OCI-LY7 (cell line): ENCODE measurements at regions not wholly inside any gene's neighbourhood (a gene's known extent, or its start where the extent isn't known, plus 50 kb on each side); places are given as distances from the start of the nearest gene placed in this dataset.
A peak's percentile ranks its signal among the peaks of the same experiment; 100 is the strongest.

Experiments used
- BruUV-seq: library from RNA; stranded (reverse); fragments of 400-500 nt; replicated peaks from 2 replicates; lab custom pipeline; 2021; lab: Mats Ljungman, UMichigan
- CTCF ChIA-PET: fragments of 300-600 bp; sonication (Branson Sonifier 250); formaldehyde crosslinking; loops from one replicate; lab custom pipeline; 2022; ENCODE audit warnings: antibody characterized with exemption; ENCODE audit not compliant: unreplicated experiment; lab: Charles Lee
- POLR2A ChIA-PET: fragments of 300-600 bp; sonication (Branson Sonifier 250); formaldehyde crosslinking; loops from one replicate; lab custom pipeline; 2022; ENCODE audit warnings: antibody characterized with exemption; lab: Charles Lee
- DNase-seq: peaks from one replicate; pipeline ENCODE4 v3.0.0-alpha.2; 2015; ENCODE audit warnings: low spot score
- H2AFZ ChIP-seq: fragments of 200-600 bp; sonication (generic), shearing (Covaris generic); 2 replicates; pipeline ENCODE4 v1.6.1; 2014; ENCODE audit warnings: mild to moderate bottlenecking, antibody characterized with exemption, low read length, moderate library complexity
- H3K27ac ChIP-seq: fragments of 200-600 bp; sonication (generic); 2 replicates; pipeline ENCODE4 v1.5.1; 2014; ENCODE audit warnings: mixed run types, low read depth, mild to moderate bottlenecking, moderate library complexity, low read length, inconsistent platforms; ENCODE audit not compliant: poor library complexity, severe bottlenecking
- H3K36me3 ChIP-seq: fragments of 200-600 bp; sonication (generic); 2 replicates; pipeline ENCODE4 v1.6.1; 2014; ENCODE audit warnings: mild to moderate bottlenecking, antibody characterized with exemption, low read length, moderate library complexity, mixed read lengths; ENCODE audit not compliant: insufficient read depth
- H3K4me1 ChIP-seq: fragments of 200-600 bp; sonication (generic); 2 replicates; pipeline ENCODE4 v1.5.1; 2014; ENCODE audit warnings: mild to moderate bottlenecking, low read length; ENCODE audit not compliant: insufficient read depth, poor library complexity, severe bottlenecking
- H3K4me2 ChIP-seq: fragments of 200-600 bp; sonication (generic); 2 replicates; pipeline ENCODE4 v1.6.1; 2014; ENCODE audit warnings: mild to moderate bottlenecking, low read length
- H3K4me3 ChIP-seq: fragments of 200-600 bp; sonication (generic); 2 replicates; pipeline ENCODE4 v1.5.1; 2014; ENCODE audit warnings: mild to moderate bottlenecking, low read depth, low read length; ENCODE audit not compliant: poor library complexity, severe bottlenecking
- H3K79me2 ChIP-seq: fragments of 200-600 bp; sonication (generic); 2 replicates; pipeline ENCODE4 v1.6.1; 2016; ENCODE audit warnings: low read depth, mild to moderate bottlenecking, low read length, moderate library complexity, mixed read lengths; ENCODE audit not compliant: insufficient read depth
- H3K9me2 ChIP-seq: fragments of 200-600 bp; sonication (generic); 2 replicates; pipeline ENCODE4 v1.6.1; 2016; ENCODE audit warnings: mild to moderate bottlenecking, low read length, mixed read lengths; ENCODE audit not compliant: insufficient read depth
- H3K9me3 ChIP-seq: fragments of 200-600 bp; sonication (generic); 2 replicates; pipeline ENCODE4 v1.6.1; 2014; ENCODE audit warnings: mild to moderate bottlenecking, mixed run types, low read length, mixed read lengths
- H4K20me1 ChIP-seq: fragments of 200-600 bp; sonication (generic); 2 replicates; pipeline ENCODE4 v1.6.1; 2014; ENCODE audit warnings: mild to moderate bottlenecking, antibody characterized with exemption, low read length, moderate library complexity, mixed read lengths; ENCODE audit not compliant: insufficient read depth
- EZH2phosphoT487 ChIP-seq: fragments of 200-600 bp; sonication (generic); IDR thresholded peaks from 2 replicates; pipeline ENCODE4 v1.6.1; 2018; ENCODE audit warnings: low read depth, borderline replicate concordance, mild to moderate bottlenecking, mixed run types, antibody characterized with exemption, low read length, moderate library complexity, mixed read lengths
- intact Hi-C: fragments of 100-400 bp; cut with micrococcal nuclease; formaldehyde crosslinking; loops from one replicate; pipeline ENCODE4 v1.10.0; 2022; ENCODE audit not compliant: unreplicated experiment
- TF ChIP-seq, protein P1 (sequence below): fragments of 200-600 bp; sonication (generic); conservative IDR thresholded peaks from 2 replicates; pipeline ENCODE4 v1.5.1; 2014; ENCODE audit warnings: mild to moderate bottlenecking, antibody characterized with exemption, low read length, moderate library complexity, mixed read lengths

DNA sequence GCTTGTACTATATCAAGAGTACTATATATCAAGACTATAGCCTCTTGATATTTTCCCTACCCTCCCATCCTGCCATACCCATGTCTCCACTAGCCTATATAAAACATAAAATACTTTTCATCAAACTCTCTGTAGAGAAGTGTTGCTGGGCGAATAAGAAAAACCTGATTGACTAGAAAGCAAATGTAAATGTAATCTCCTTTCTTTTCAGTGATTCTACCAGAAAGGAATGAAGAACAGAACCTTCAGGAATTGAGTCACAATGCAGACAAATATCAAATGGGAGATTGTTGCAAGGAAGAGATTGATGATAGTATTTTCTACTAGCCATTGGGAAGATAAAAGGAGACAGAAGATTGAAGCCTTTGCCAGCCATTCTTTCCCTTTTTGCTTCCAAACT lies 89.2 kb downstream of the KCNRG start:
- Histone ChIP-seq H3K79me2 (peaks cover 78% of the 10 kb centered on the region), H3K4me2 (no peak overlapping the region), H3K9me3 (peaks cover 2% of the 10 kb centered on the region), H3K4me3 (no peak overlapping the region), H2AFZ (no peak overlapping the region), H3K4me1 (peaks cover 36% of the 10 kb centered on the region), H3K9me2 (no peaks in the 10 kb centered on the region), H4K20me1 (peaks cover 14% of the 10 kb centered on the region; the same call in 1 of the 2 replicates), H3K36me3 (peaks cover 57% of the 10 kb centered on the region), H3K27ac (no peak overlapping the region)
- no TSS peak for BruUV-seq
- intact Hi-C loops: no loop called here
- ChIA-PET POLR2A (interaction anchor here (0.9 to 1.1 kb wide), 3 partner anchors 13 to 24 kb away, joined by 4 to 5 read pairs (median 4); no protein-coding TSS in a partner anchor), CTCF (no interaction called here)
- no peak for DNase-seq
- TF ChIP-seq EZH2phosphoT487: no peak
- TF ChIP-seq, protein P1, sequence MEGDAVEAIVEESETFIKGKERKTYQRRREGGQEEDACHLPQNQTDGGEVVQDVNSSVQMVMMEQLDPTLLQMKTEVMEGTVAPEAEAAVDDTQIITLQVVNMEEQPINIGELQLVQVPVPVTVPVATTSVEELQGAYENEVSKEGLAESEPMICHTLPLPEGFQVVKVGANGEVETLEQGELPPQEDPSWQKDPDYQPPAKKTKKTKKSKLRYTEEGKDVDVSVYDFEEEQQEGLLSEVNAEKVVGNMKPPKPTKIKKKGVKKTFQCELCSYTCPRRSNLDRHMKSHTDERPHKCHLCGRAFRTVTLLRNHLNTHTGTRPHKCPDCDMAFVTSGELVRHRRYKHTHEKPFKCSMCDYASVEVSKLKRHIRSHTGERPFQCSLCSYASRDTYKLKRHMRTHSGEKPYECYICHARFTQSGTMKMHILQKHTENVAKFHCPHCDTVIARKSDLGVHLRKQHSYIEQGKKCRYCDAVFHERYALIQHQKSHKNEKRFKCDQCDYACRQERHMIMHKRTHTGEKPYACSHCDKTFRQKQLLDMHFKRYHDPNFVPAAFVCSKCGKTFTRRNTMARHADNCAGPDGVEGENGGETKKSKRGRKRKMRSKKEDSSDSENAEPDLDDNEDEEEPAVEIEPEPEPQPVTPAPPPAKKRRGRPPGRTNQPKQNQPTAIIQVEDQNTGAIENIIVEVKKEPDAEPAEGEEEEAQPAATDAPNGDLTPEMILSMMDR: no peak

DNA sequence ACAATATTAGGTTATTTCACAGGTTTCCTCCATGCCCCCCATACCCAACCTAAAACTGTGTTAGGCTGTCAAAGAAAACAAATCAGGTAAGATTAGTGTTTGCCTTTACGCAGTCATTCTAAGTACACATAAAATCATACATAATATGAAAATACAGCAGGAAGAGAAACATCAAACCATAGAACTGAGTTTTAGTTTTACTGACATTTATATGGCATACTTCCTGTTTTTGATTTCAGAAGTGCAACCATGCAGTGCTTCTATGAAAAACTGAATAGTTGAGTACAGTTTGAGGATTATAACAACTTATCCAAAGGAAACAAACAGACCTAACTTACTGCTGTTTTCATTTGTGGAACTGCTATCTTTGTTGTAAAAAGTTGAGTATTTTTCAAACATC lies 91.3 kb downstream of the KCNRG start:
- CTCF ChIA-PET: interaction anchor here (0.8 to 1.4 kb wide), 3 partner anchors 17 to 23 kb away, joined by 3 read pairs; no protein-coding TSS in a partner anchor
- Histone ChIP-seq H3K27ac (peak overlapping the region; percentile 78), H3K9me2 (no peaks in the 10 kb centered on the region), H3K4me2 (peak overlapping the region; percentile 73), H3K4me3 (peak overlapping the region; percentile 45), H4K20me1 (peaks cover 14% of the 10 kb centered on the region; the same call in 1 of the 2 replicates), H3K4me1 (peaks cover 42% of the 10 kb centered on the region), H2AFZ (no peak overlapping the region; the same call in 1 of the 2 replicates), H3K79me2 (peaks cover 79% of the 10 kb centered on the region), H3K36me3 (peaks cover 47% of the 10 kb centered on the region; the same call in 1 of the 2 replicates), H3K9me3 (no peaks in the 10 kb centered on the region)
- peak; percentile 74 for DNase-seq
- BruUV-seq: no TSS peak
- POLR2A ChIA-PET: interaction anchor here (0.6 to 2.6 kb wide), 10 partner anchors 8 to 759 kb away, joined by 3 to 11 read pairs (median 4); no protein-coding TSS in a partner anchor
- intact Hi-C loops: no loop called here
- TF ChIP-seq, protein P1: no peak
- no peak for TF ChIP-seq EZH2phosphoT487

DNA sequence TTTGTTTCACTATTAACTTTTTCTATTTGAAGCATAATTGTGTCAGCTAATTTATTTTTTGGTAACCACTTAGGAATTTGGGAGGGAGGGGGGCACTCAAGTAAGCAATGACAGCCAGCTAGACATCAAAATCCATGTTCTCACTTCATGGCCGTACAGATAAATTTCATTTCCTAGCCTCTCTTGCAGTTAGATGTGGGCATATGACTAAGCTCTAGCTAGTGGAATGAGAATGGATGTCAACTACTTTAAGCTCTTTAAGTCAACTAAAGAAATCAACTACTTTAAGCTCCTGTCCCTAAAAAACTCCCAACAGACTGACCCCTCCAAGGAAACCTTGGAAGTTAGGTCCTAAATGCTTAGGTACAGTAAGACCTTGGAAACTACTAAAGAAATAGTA lies 92.0 kb downstream of the KCNRG start:
- H3K4me2 ChIP-seq: peak overlapping the region; percentile 73
- POLR2A ChIA-PET: interaction anchor here (0.6 to 2.6 kb wide), 13 partner anchors 8 to 405 kb away, joined by 3 to 11 read pairs (median 5); no protein-coding TSS in a partner anchor
- H3K79me2 ChIP-seq: peaks cover 79% of the 10 kb centered on the region
- peaks cover 47% of the 10 kb centered on the region; the same call in 1 of the 2 replicates for H3K36me3 ChIP-seq
- H3K9me2 ChIP-seq: no peaks in the 10 kb centered on the region
- H3K4me3 ChIP-seq: peak overlapping the region; percentile 45
- H4K20me1 ChIP-seq: peaks cover 14% of the 10 kb centered on the region; the same call in 1 of the 2 replicates
- H3K9me3 ChIP-seq: no peaks in the 10 kb centered on the region
- peak overlapping the region; percentile 78 for H3K27ac ChIP-seq
- H2AFZ ChIP-seq: no peak overlapping the region; the same call in 1 of the 2 replicates
- BruUV-seq: no TSS peak
- CTCF ChIA-PET: interaction anchor here (0.8 to 1.4 kb wide), 3 partner anchors 17 to 24 kb away, joined by 3 read pairs; no protein-coding TSS in a partner anchor
- intact Hi-C loops: no loop called here
- H3K4me1 ChIP-seq: peaks cover 42% of the 10 kb centered on the region
- DNase-seq: no peak
- TF ChIP-seq, protein P1: no peak
- no peak for TF ChIP-seq EZH2phosphoT487
